ENCODE measurements at regions not wholly inside any gene's neighbourhood (a gene's known extent, or its start where the extent isn't known, plus 50 kb on each side); places are given as distances from the start of the nearest gene placed in this dataset.
"Not testable (repeated sequence)": the region's sequence is repeated elsewhere in the genome, so short reads cannot be mapped to it uniquely, and the experiment has no call there.

DNA sequence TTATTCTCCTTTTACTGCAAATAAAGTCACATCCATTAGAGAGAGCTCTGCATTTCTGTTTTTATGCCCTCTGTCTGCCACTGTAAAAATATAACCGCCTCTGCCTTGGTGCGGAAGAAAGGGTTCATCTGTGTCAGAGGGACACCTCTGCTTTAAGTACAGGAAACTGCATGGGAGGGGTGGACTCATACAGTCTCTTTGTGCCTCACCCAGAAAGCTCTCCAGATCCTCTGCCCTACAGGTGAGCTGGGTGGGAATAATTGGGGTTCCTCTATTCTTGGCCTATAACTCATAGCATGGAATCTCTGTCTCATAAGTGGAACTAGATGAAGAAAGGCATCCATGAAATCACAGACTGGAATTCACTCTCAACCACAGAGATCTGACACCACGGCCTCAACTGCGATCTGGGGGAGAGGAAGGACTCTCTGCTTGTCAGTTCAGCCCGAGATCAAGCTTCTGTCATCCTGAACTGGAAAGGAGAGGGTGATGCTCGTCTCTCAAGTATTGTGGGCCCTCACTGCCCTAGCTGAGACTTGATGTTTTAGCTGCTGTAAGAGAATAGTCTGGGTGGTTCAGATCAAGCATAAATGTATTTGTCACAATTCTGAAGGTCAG lies 702.3 kb downstream of the TMEM121 start:
- H3K27me3 ChIP-seq (ENCODE audit: control insufficient read depth in 1 of 2, insufficient read depth in 2 of 2, low read length in 2 of 2), result peaks cover 0 to 2% of the 10 kb centered on the region in 2 donors
- H3K4me1 ChIP-seq (ENCODE audit: control insufficient read depth in 2 of 2, insufficient read depth in 2 of 2, low read length in 1 of 2), result no peaks in the 10 kb centered on the region
- H3K36me3 ChIP-seq (ENCODE audit: control insufficient read depth in 2 of 2, insufficient read depth in 2 of 2, low read length in 1 of 2), result no peaks in the 10 kb centered on the region
- H3K9me3 ChIP-seq (ENCODE audit: control insufficient read depth in 2 of 2, insufficient read depth in 1 of 2, low read depth in 1 of 2, low read length in 1 of 2), result no peaks in the 10 kb centered on the region
- WGBS, 2 donors, result 64 to 70% methylated on average over 6 of the region's 6 CpGs
- H3K4me3 ChIP-seq (ENCODE audit: low read depth in 1 of 2, low read length in 2 of 2), result no peak overlapping the region
- H3K27ac ChIP-seq (ENCODE audit: low read depth in 2 of 2, low read length in 1 of 2), result no peak overlapping the region

GRCh38 chr14:106230071-106230470 lies 703.7 kb downstream of the TMEM121 start:
- Histone ChIP-seq H3K4me3 (ENCODE audit: low read depth in 1 of 2, low read length in 2 of 2) (no peak overlapping the region), H3K9me3 (ENCODE audit: control insufficient read depth in 2 of 2, insufficient read depth in 1 of 2, low read depth in 1 of 2, low read length in 1 of 2) (peaks cover 0 to 2% of the 10 kb centered on the region in 2 donors), H3K4me1 (ENCODE audit: control insufficient read depth in 2 of 2, insufficient read depth in 2 of 2, low read length in 1 of 2) (no peaks in the 10 kb centered on the region), H3K27me3 (ENCODE audit: control insufficient read depth in 1 of 2, insufficient read depth in 2 of 2, low read length in 2 of 2) (no peaks in the 10 kb centered on the region), H3K27ac (ENCODE audit: low read depth in 2 of 2, low read length in 1 of 2) (no peak overlapping the region), H3K36me3 (ENCODE audit: control insufficient read depth in 2 of 2, insufficient read depth in 2 of 2, low read length in 1 of 2) (no peaks in the 10 kb centered on the region)
- WGBS, 2 donors, result 39 to 47% methylated on average over 2 of the region's 2 CpGs

GRCh38 chr14:106233191-106233590 lies 706.8 kb downstream of the TMEM121 start:
- WGBS, 2 donors, result 29 to 31% methylated on average over 3 of the region's 3 CpGs
- H3K27me3 ChIP-seq (ENCODE audit: control insufficient read depth in 1 of 2, insufficient read depth in 2 of 2, low read length in 2 of 2); H3K4me3 ChIP-seq (ENCODE audit: low read depth in 1 of 2, low read length in 2 of 2); H3K9me3 ChIP-seq (ENCODE audit: control insufficient read depth in 2 of 2, insufficient read depth in 1 of 2, low read depth in 1 of 2, low read length in 1 of 2); H3K4me1 ChIP-seq (ENCODE audit: control insufficient read depth in 2 of 2, insufficient read depth in 2 of 2, low read length in 1 of 2); H3K27ac ChIP-seq (ENCODE audit: low read depth in 2 of 2, low read length in 1 of 2); H3K36me3 ChIP-seq (ENCODE audit: control insufficient read depth in 2 of 2, insufficient read depth in 2 of 2, low read length in 1 of 2): not testable (repeated sequence)

DNA sequence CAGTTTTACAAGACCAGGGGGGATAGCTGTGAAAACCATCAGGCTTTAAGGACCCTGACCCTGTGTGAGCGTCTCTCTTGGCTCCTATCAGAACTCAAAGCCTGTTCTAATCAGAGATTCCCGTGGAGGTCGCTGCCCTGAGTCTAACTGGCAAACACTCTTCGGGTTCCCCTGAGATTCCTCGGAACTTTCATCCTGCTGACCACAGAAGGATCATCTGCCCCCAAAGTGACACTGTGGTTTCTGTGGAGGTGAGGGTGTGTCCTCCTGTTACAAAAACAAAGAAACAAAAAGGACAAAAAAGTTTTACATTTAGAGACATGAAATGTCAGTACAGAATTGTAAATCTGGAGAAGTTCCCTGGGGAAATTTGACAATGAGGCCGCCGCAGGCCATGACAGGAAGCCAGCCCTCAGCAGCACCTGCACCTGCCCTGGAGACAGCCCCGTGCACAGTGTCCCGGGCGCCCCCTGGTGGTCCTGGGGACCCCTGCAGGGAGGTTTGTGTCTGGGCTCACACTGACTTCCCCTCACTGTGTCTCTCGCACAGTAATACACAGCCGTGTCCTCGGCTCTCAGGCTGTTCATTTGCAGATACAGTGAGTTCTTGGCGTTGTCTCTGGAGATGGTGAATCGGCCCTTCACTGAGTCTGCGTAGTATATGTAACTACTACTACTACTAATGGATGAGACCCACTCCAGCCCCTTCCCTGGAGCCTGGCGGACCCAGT lies 708.3 kb downstream of the TMEM121 start:
- not testable (repeated sequence) for H3K27me3 ChIP-seq (ENCODE audit: control insufficient read depth in 1 of 2, insufficient read depth in 2 of 2, low read length in 2 of 2); H3K36me3 ChIP-seq (ENCODE audit: control insufficient read depth in 2 of 2, insufficient read depth in 2 of 2, low read length in 1 of 2); H3K27ac ChIP-seq (ENCODE audit: low read depth in 2 of 2, low read length in 1 of 2); H3K4me1 ChIP-seq (ENCODE audit: control insufficient read depth in 2 of 2, insufficient read depth in 2 of 2, low read length in 1 of 2); H3K9me3 ChIP-seq (ENCODE audit: control insufficient read depth in 2 of 2, insufficient read depth in 1 of 2, low read depth in 1 of 2, low read length in 1 of 2); H3K4me3 ChIP-seq (ENCODE audit: low read depth in 1 of 2, low read length in 2 of 2)
- WGBS, 2 donors, result 41 to 45% methylated on average over 12 to 15 of the region's 17 CpGs

- peaks cover 0 to 2% of the 10 kb centered on the region in 2 donors for H3K9me3 ChIP-seq (ENCODE audit: control insufficient read depth in 2 of 2, insufficient read depth in 1 of 2, low read depth in 1 of 2, low read length in 1 of 2)
- H3K36me3 ChIP-seq (ENCODE audit: control insufficient read depth in 2 of 2, insufficient read depth in 2 of 2, low read length in 1 of 2), result no peaks in the 10 kb centered on the region
- no peak overlapping the region for H3K27ac ChIP-seq (ENCODE audit: low read depth in 2 of 2, low read length in 1 of 2)
- H3K4me1 ChIP-seq (ENCODE audit: control insufficient read depth in 2 of 2, insufficient read depth in 2 of 2, low read length in 1 of 2), result no peaks in the 10 kb centered on the region
- WGBS, 2 donors, result 62 to 63% methylated on average over 10 of the region's 10 CpGs
- peaks cover 0 to 4% of the 10 kb centered on the region in 2 donors for H3K27me3 ChIP-seq (ENCODE audit: control insufficient read depth in 1 of 2, insufficient read depth in 2 of 2, low read length in 2 of 2)
- no peak overlapping the region for H3K4me3 ChIP-seq (ENCODE audit: low read depth in 1 of 2, low read length in 2 of 2)
Observed at GRCh38 chr14:106235356-106236159, 709.2 kb downstream of the TMEM121 start.

DNA sequence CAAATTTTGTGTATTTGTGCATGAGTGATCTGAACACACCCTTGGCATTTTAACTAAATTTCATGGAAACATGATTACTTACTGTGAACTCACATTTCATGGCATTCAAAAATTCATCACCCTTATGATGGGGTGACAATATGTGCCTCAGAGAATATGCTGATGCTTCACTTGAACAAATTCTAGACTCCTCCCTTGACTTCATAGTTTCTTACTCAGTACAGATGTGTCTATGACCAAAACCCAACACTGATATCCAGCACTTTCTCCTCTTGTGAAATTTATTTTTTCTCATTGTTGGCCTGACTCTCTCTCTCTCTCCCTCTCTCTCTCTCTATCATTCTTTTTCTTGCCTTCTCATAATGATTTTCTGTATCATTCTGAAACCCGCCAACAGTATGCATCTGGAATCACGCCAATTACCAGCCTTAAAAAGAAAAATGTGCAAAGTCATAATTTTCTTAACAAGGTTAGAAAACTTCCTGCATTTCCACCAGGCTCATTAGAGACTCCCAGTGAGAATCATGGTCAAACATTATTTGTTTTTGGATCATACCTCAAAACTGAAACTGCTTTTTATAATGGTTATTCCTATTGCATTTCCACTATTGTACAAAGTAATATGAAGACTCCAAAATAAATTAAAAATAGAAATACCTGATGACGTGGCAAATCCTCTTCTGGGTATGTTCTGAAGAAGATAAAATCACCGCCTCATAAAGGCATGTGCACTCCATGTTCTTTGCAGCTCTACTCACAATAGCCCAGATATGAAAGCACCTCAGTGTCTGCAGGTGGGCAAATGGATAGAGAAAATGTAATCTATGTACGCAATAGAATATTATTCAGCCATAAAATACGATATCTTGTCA lies 722.2 kb downstream of the TMEM121 start:
- Histone ChIP-seq H3K4me3 (ENCODE audit: low read depth in 1 of 2, low read length in 2 of 2) (no peak overlapping the region), H3K27me3 (ENCODE audit: control insufficient read depth in 1 of 2, insufficient read depth in 2 of 2, low read length in 2 of 2) (peaks cover 0 to 3% of the 10 kb centered on the region in 2 donors), H3K4me1 (ENCODE audit: control insufficient read depth in 2 of 2, insufficient read depth in 2 of 2, low read length in 1 of 2) (no peaks in the 10 kb centered on the region), H3K36me3 (ENCODE audit: control insufficient read depth in 2 of 2, insufficient read depth in 2 of 2, low read length in 1 of 2) (no peaks in the 10 kb centered on the region), H3K9me3 (ENCODE audit: control insufficient read depth in 2 of 2, insufficient read depth in 1 of 2, low read depth in 1 of 2, low read length in 1 of 2) (peaks cover 0 to 3% of the 10 kb centered on the region in 2 donors), H3K27ac (ENCODE audit: low read depth in 2 of 2, low read length in 1 of 2) (no peak overlapping the region)
- WGBS, 2 donors, result 34 to 39% methylated on average over 6 of the region's 6 CpGs

- not testable (repeated sequence) for H3K36me3 ChIP-seq (ENCODE audit: control insufficient read depth in 2 of 2, insufficient read depth in 2 of 2, low read length in 1 of 2); H3K27ac ChIP-seq (ENCODE audit: low read depth in 2 of 2, low read length in 1 of 2); H3K27me3 ChIP-seq (ENCODE audit: control insufficient read depth in 1 of 2, insufficient read depth in 2 of 2, low read length in 2 of 2); H3K4me1 ChIP-seq (ENCODE audit: control insufficient read depth in 2 of 2, insufficient read depth in 2 of 2, low read length in 1 of 2); H3K9me3 ChIP-seq (ENCODE audit: control insufficient read depth in 2 of 2, insufficient read depth in 1 of 2, low read depth in 1 of 2, low read length in 1 of 2); H3K4me3 ChIP-seq (ENCODE audit: low read depth in 1 of 2, low read length in 2 of 2)
- WGBS, 2 donors, result 47 to 53% methylated on average over 5 of the region's 5 CpGs
Observed at GRCh38 chr14:106253995-106254394, 727.6 kb downstream of the TMEM121 start.

DNA sequence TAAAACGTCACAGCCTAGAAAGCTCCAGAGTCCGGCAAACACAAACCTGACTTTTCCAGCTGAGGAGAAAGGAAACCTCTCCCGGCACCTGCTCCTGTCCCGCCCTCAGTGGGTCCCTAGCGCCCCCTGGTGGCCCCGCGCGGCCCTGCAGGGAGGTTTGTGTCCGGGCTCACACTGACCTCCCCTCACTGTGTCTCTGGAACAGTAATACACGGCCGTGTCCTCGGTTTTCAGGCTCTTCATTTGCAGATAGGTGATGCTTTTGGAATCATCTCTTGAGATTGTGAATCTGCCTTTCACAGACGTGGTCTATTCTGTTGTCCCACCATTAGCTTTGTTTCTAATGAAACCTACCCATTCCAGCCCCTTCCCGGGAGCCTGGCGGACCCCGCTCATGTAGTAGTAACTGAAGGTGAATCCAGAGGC lies 731.2 kb downstream of the TMEM121 start:
- not testable (repeated sequence) for H3K4me3 ChIP-seq (ENCODE audit: low read depth in 1 of 2, low read length in 2 of 2); H3K36me3 ChIP-seq (ENCODE audit: control insufficient read depth in 2 of 2, insufficient read depth in 2 of 2, low read length in 1 of 2); H3K27me3 ChIP-seq (ENCODE audit: control insufficient read depth in 1 of 2, insufficient read depth in 2 of 2, low read length in 2 of 2); H3K4me1 ChIP-seq (ENCODE audit: control insufficient read depth in 2 of 2, insufficient read depth in 2 of 2, low read length in 1 of 2); H3K27ac ChIP-seq (ENCODE audit: low read depth in 2 of 2, low read length in 1 of 2); H3K9me3 ChIP-seq (ENCODE audit: control insufficient read depth in 2 of 2, insufficient read depth in 1 of 2, low read depth in 1 of 2, low read length in 1 of 2)
- WGBS, 2 donors, result 41 to 46% methylated on average over 16 of the region's 16 CpGs

GRCh38 chr14:106268013-106268727 lies 741.8 kb downstream of the TMEM121 start:
- Histone ChIP-seq H3K36me3 (ENCODE audit: control insufficient read depth in 2 of 2, insufficient read depth in 2 of 2, low read length in 1 of 2) (no peaks in the 10 kb centered on the region), H3K27ac (ENCODE audit: low read depth in 2 of 2, low read length in 1 of 2) (no peak overlapping the region), H3K4me3 (ENCODE audit: low read depth in 1 of 2, low read length in 2 of 2) (no peak overlapping the region), H3K9me3 (ENCODE audit: control insufficient read depth in 2 of 2, insufficient read depth in 1 of 2, low read depth in 1 of 2, low read length in 1 of 2) (no peaks in the 10 kb centered on the region), H3K27me3 (ENCODE audit: control insufficient read depth in 1 of 2, insufficient read depth in 2 of 2, low read length in 2 of 2) (no peaks in the 10 kb centered on the region), H3K4me1 (ENCODE audit: control insufficient read depth in 2 of 2, insufficient read depth in 2 of 2, low read length in 1 of 2) (no peaks in the 10 kb centered on the region)
- WGBS, 2 donors, result 40 to 46% methylated on average over 17 of the region's 17 CpGs
